H9 (cell line): ENCODE measurements at regions not wholly inside any gene's neighbourhood (a gene's known extent, or its start where the extent isn't known, plus 50 kb on each side); places are given as distances from the start of the nearest gene placed in this dataset.

Experiments used
- DNase-seq: peaks from one replicate; pipeline ENCODE4 v3.0.0-alpha.2; 2017
- H2AFZ ChIP-seq: one replicate; pipeline ENCODE4 v1.6.1; 2013; ENCODE audit warnings: mild to moderate bottlenecking, low read length, control low read depth, moderate library complexity
- H2AK5ac ChIP-seq: 2 replicates; pipeline ENCODE4 v1.6.1; 2013; ENCODE audit warnings: low read length, control low read depth, mixed read lengths; ENCODE audit not compliant: insufficient read length
- H2BK120ac ChIP-seq: one replicate; pipeline ENCODE4 v1.6.1; 2013; ENCODE audit warnings: low read depth, mild to moderate bottlenecking, low read length, control low read depth, inconsistent platforms; ENCODE audit not compliant: poor library complexity, severe bottlenecking
- H2BK12ac ChIP-seq: 2 replicates; pipeline ENCODE4 v1.6.1; 2013; ENCODE audit warnings: low read length, control low read depth, mixed read lengths, low read depth; ENCODE audit not compliant: insufficient read length
- H2BK15ac ChIP-seq: 2 replicates; pipeline ENCODE4 v1.6.1; 2013; ENCODE audit warnings: low read depth, low read length, control low read depth
- H2BK20ac ChIP-seq: one replicate; pipeline ENCODE4 v1.6.1; 2013; ENCODE audit warnings: low read depth, mild to moderate bottlenecking, low read length, control low read depth, inconsistent platforms; ENCODE audit not compliant: poor library complexity, severe bottlenecking
- H2BK5ac ChIP-seq: 2 replicates; pipeline ENCODE4 v1.6.1; 2013; ENCODE audit warnings: low read length, control low read depth, mixed read lengths; ENCODE audit not compliant: insufficient read length
- H3K14ac ChIP-seq: 2 replicates; pipeline ENCODE4 v1.6.1; 2013; ENCODE audit warnings: low read length, control low read depth; ENCODE audit not compliant: insufficient read depth
- H3K18ac ChIP-seq: 2 replicates; pipeline ENCODE4 v1.6.1; 2013; ENCODE audit warnings: low read depth, mild to moderate bottlenecking, mixed read lengths, low read length, control low read depth; ENCODE audit not compliant: insufficient read length
- H3K23ac ChIP-seq: 2 replicates; pipeline ENCODE4 v1.6.1; 2013; ENCODE audit warnings: low read length, control low read depth, mixed read lengths, low read depth; ENCODE audit not compliant: insufficient read length
- H3K23me2 ChIP-seq: 2 replicates; pipeline ENCODE4 v1.6.1; 2013; ENCODE audit warnings: low read depth, mild to moderate bottlenecking, mixed read lengths, low read length, control low read depth; ENCODE audit not compliant: insufficient read length, poor library complexity, severe bottlenecking
- H3K27ac ChIP-seq: 2 replicates; pipeline ENCODE4 v1.5.1; 2013; ENCODE audit warnings: low read length, control low read depth, mixed read lengths, low read depth; ENCODE audit not compliant: insufficient read length
- H3K27me3 ChIP-seq: 2 replicates; pipeline ENCODE4 v1.6.1; 2013; ENCODE audit warnings: low read length, control low read depth, inconsistent platforms; ENCODE audit not compliant: insufficient read depth
- H3K4ac ChIP-seq: 2 replicates; pipeline ENCODE4 v1.6.1; 2013; ENCODE audit warnings: low read depth, mild to moderate bottlenecking, control low read depth, inconsistent platforms, low read length, moderate library complexity
- H3K4me1 ChIP-seq: 2 replicates; pipeline ENCODE4 v1.6.1; 2013; ENCODE audit warnings: low read length, control low read depth, inconsistent platforms; ENCODE audit not compliant: insufficient read depth
- H3K4me2 ChIP-seq: 2 replicates; pipeline ENCODE4 v1.6.1; 2013; ENCODE audit warnings: low read length, control low read depth, mixed read lengths; ENCODE audit not compliant: insufficient read length, insufficient read depth
- H3K56ac ChIP-seq: 2 replicates; pipeline ENCODE4 v1.6.1; 2013; ENCODE audit warnings: low read depth, mild to moderate bottlenecking, mixed read lengths, low read length, control low read depth; ENCODE audit not compliant: insufficient read length
- H3K79me1 ChIP-seq: 2 replicates; pipeline ENCODE4 v1.6.1; 2013; ENCODE audit warnings: low read depth, mild to moderate bottlenecking, moderate library complexity, low read length, control low read depth, inconsistent platforms; ENCODE audit not compliant: insufficient read depth, poor library complexity, severe bottlenecking
- H3K79me2 ChIP-seq: 2 replicates; pipeline ENCODE4 v1.6.1; 2013; ENCODE audit warnings: low read length, control low read depth, inconsistent platforms; ENCODE audit not compliant: insufficient read depth
- H3K9ac ChIP-seq: 2 replicates; pipeline ENCODE4 v1.6.1; 2013; ENCODE audit warnings: low read length, control low read depth, mixed read lengths; ENCODE audit not compliant: insufficient read length; ENCODE audit errors: extremely low read depth
- H3K9me3 ChIP-seq: one replicate; pipeline ENCODE4 v1.6.1; 2013; ENCODE audit warnings: low read depth, low read length, inconsistent platforms; ENCODE audit not compliant: control insufficient read depth
- H3T11ph ChIP-seq: one replicate; pipeline ENCODE4 v1.6.1; 2013; ENCODE audit warnings: mild to moderate bottlenecking, low read length, control low read depth, inconsistent platforms
- H4K20me1 ChIP-seq: one replicate; pipeline ENCODE4 v1.6.1; 2013; ENCODE audit not compliant: control insufficient read depth, insufficient read length, insufficient read depth
- H4K5ac ChIP-seq: 2 replicates; pipeline ENCODE4 v1.6.1; 2013; ENCODE audit warnings: low read depth, mild to moderate bottlenecking, mixed read lengths, low read length, control low read depth; ENCODE audit not compliant: insufficient read length
- H4K8ac ChIP-seq: replicated peaks from 2 replicates; pipeline ENCODE4 v1.6.1; 2013; ENCODE audit warnings: low read length, control low read depth, mixed read lengths, low read depth; ENCODE audit not compliant: insufficient read length
- H4K91ac ChIP-seq: 2 replicates; pipeline ENCODE4 v1.6.1; 2013; ENCODE audit warnings: low read depth, mild to moderate bottlenecking, moderate library complexity, mixed read lengths, low read length, control low read depth; ENCODE audit not compliant: insufficient read length
- H3K27ac Mint-ChIP-seq, 3 experiments: 2 replicates in 2 of 3; 3 replicates in 1 of 3; pipeline ENCODE4 v1.8.0; 2020 to 2021; ENCODE audit warnings: mixed read lengths in 3 of 3, mild to moderate bottlenecking in 1 of 3, moderate library complexity in 1 of 3
- H3K27me3 Mint-ChIP-seq: 2 replicates; pipeline ENCODE4 v1.8.0; 2021; ENCODE audit warnings: low read depth, mild to moderate bottlenecking, moderate library complexity, mixed read lengths
- H3K36me3 Mint-ChIP-seq, 3 experiments: 2 replicates in 2 of 3; 3 replicates in 1 of 3; pipeline ENCODE4 v1.8.0; 2020 to 2021; ENCODE audit warnings: low read depth in 3 of 3, mixed read lengths in 3 of 3; ENCODE audit not compliant: insufficient read depth in 1 of 3
- H3K4me1 Mint-ChIP-seq, 2 experiments: 2 replicates each; pipeline ENCODE4 v1.8.0; 2020; ENCODE audit warnings: mixed read lengths in 2 of 2
- H3K4me3 Mint-ChIP-seq, 2 experiments: 2 replicates in 1 of 2; 3 replicates in 1 of 2; pipeline ENCODE4 v1.8.0; 2020 to 2021; ENCODE audit warnings: mild to moderate bottlenecking in 2 of 2, mixed read lengths in 2 of 2, moderate library complexity in 1 of 2
- H3K9me3 Mint-ChIP-seq, 2 experiments: 2 replicates in 1 of 2; 3 replicates in 1 of 2; pipeline ENCODE4 v1.8.0; 2020; ENCODE audit warnings: mild to moderate bottlenecking in 2 of 2, mixed read lengths in 2 of 2, moderate library complexity in 1 of 2
- CTCF ChIP-seq: fragments of 200-600 bp; sonication (generic); conservative IDR thresholded peaks from 3 replicates; pipeline ENCODE4 v1.8.0; 2021; ENCODE audit warnings: antibody characterized with exemption, mild to moderate bottlenecking
- WGBS: extraction: QIAGEN DNeasy Blood & Tissue Kit; methylation state at CpG from one replicate; pipeline ENCODE4 v1.1.7; 2013; ENCODE audit warnings: missing lambda C conversion rate, low lambda C conversion rate, mixed read lengths; ENCODE audit not compliant: insufficient read length; ENCODE audit errors: extremely low coverage; 5-methylcytosine and 5-hydroxymethylcytosine counted together

DNA sequence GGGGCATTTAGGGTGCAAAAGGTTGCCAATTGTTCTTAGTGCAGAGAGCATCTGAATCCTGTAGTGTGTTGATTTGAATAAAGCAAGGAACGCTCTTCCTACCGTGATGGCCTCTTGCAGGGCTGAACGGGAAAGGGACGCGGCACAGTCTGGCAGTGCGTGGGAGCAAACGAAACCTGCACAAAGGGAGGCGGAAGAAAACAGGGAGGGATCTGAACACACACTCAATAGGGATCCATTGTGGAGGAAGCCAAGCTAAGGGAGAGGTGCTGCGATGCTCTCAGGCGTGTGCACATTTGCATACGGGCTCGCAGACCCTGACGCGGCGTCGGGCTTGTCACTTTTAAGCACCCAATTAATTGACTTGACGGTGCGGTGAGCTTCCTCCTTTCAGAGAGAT, 414.0 kb upstream of the IRX1 start:
- Histone ChIP-seq H3K79me1 (no peaks in the 10 kb centered on the region), H3K4me2 (no peak overlapping the region), H3T11ph (no peak overlapping the region), H3K18ac (no peak overlapping the region), H3K9ac (no peak overlapping the region), H3K23ac (no peak overlapping the region), H3K23me2 (no peaks in the 10 kb centered on the region), H3K27ac (no peak overlapping the region), H2AK5ac (no peak overlapping the region), H3K9me3 (no peaks in the 10 kb centered on the region), H3K4me1 (no peaks in the 10 kb centered on the region; the same call in 1 of the 2 replicates), H4K5ac (no peak overlapping the region), H2BK5ac (no peak overlapping the region), H3K27me3 (no peaks in the 10 kb centered on the region), H3K14ac (no peak overlapping the region), H4K91ac (no peak overlapping the region), H3K56ac (no peak overlapping the region), H3K79me2 (no peaks in the 10 kb centered on the region), H4K8ac (no peak overlapping the region), H2BK20ac (no peak overlapping the region), H2BK15ac (no peak overlapping the region), H4K20me1 (no peaks in the 10 kb centered on the region), H3K4ac (no peak overlapping the region), H2BK120ac (no peak overlapping the region), H2AFZ (no peak overlapping the region), H2BK12ac (no peak overlapping the region)
- H3K9me3 Mint-ChIP-seq = no peaks in the 10 kb centered on the region
- no peaks in the 10 kb centered on the region; the same call in 1 of the 2 replicates for H3K27me3 Mint-ChIP-seq
- no CpG with 5 or more reads among the region's 18 CpGs for WGBS
- H3K27ac Mint-ChIP-seq = no peak overlapping the region
- H3K36me3 Mint-ChIP-seq = no peaks in the 10 kb centered on the region
- no peak for TF ChIP-seq CTCF
- no peak overlapping the region for H3K4me3 Mint-ChIP-seq
- peaks cover 18 to 30% of the 10 kb centered on the region in 2 experiments for H3K4me1 Mint-ChIP-seq
- no peak for DNase-seq
